Adrenal gland (tissue), 9 donors: ENCODE measurements at regions not wholly inside any gene's neighbourhood (a gene's known extent, or its start where the extent isn't known, plus 50 kb on each side); places are given as distances from the start of the nearest gene placed in this dataset.
"Not testable (repeated sequence)": the region's sequence is repeated elsewhere in the genome, so short reads cannot be mapped to it uniquely, and the experiment has no call there.

Source experiments
- DNase-seq, 7 donors: peaks; one replicate each; pipeline ENCODE4 v3.0.0-alpha.2; 2019 to 2020
- H3K27ac ChIP-seq, 5 donors: fragments of 200-600 bp; sonication (generic) in 4 of 5; 1 replicate in 3 of 5; 2 replicates in 2 of 5; pipeline versions ENCODE4 v1.5.1 to v1.8.0; 2016 to 2020; ENCODE audit warnings: mild to moderate bottlenecking in 1 of 5
- H3K27me3 ChIP-seq: fragments of 200-600 bp; 2 replicates; pipeline ENCODE4 v1.8.0; 2021
- H3K36me3 ChIP-seq, 2 donors: fragments of 200-600 bp; replicated peaks in 1 of 2; 1 replicate in 1 of 2; 2 replicates in 1 of 2; pipeline versions ENCODE4 v1.5.1 to v1.8.0; 2018 to 2022
- H3K4me1 ChIP-seq, 2 donors: fragments of 200-600 bp; replicated peaks in 1 of 2; 1 replicate in 1 of 2; 2 replicates in 1 of 2; pipeline versions ENCODE4 v1.5.1 to v1.8.0; 2018 to 2021
- H3K4me3 ChIP-seq, 4 donors: fragments of 200-600 bp; sonication (generic) in 3 of 4; one replicate each; pipeline ENCODE4 v1.5.1; 2016 to 2018
- H3K9me3 ChIP-seq, 3 donors: fragments of 200-600 bp; sonication (generic) in 1 of 3; replicated peaks in 1 of 3; 1 replicate in 2 of 3; 2 replicates in 1 of 3; pipeline versions ENCODE4 v1.5.1 to v1.8.0; 2016 to 2021
- CTCF ChIP-seq, 6 experiments: fragments of 450-650 bp in 4 of 6; fragments of 200-600 bp in 2 of 6; sonication (generic) in 1 of 6; IDR thresholded peaks; 1 replicate in 5 of 6; 2 replicates in 1 of 6; pipeline versions ENCODE4 v1.5.1 to v1.8.0; 2016 to 2021; ENCODE audit warnings: antibody characterized with exemption in 6 of 6, mild to moderate bottlenecking in 2 of 6, moderate library complexity in 1 of 6
- POLR2A ChIP-seq, 2 donors: fragments of 450-650 bp; IDR thresholded peaks; one replicate each; pipeline ENCODE4 v1.6.1; 2017; ENCODE audit warnings: antibody characterized with exemption in 2 of 2, mild to moderate bottlenecking in 2 of 2, moderate library complexity in 1 of 2
- WGBS, 4 donors: extraction: QIAGEN DNeasy Blood & Tissue Kit in 2 of 4; methylation state at CpG; one replicate each; pipeline versions ENCODE4 v1.1.5 to v1.1.7; 2013 to 2017; 5-methylcytosine and 5-hydroxymethylcytosine counted together
- intact Hi-C, 2 donors: fragments of 100-400 bp; cut with DNase I; formaldehyde crosslinking; loops; one replicate each; pipeline versions ENCODE4 v1.14.1 to v1.15.0; 2022 to 2023
- donor health status: healthy with polysubstance abuse.
- donor health status: Bipolar disorder and iron deficiency.
- donor health status: DM: yes; HTN: yes; CAD: no.
- donor health status: DM: no; HTN: no; CAD: no.
- donor health status: DM: no; HTN: no; CAD: no.

GRCh38 chr22:25281675-25282345 is 62.4 kb downstream of the CRYBB2 start:
- Histone ChIP-seq H3K27me3 (peaks cover 41% of the 10 kb centered on the region), H3K4me3 (no peak overlapping the region), H3K27ac (no peak overlapping the region), H3K4me1 (no peaks in the 10 kb centered on the region), H3K36me3 (no peaks in the 10 kb centered on the region), H3K9me3 (no peaks in the 10 kb centered on the region)
- no peak for DNase-seq
- TF ChIP-seq CTCF (IDR thresholded peaks at IDR 0.05) (no peak), POLR2A (IDR thresholded peaks at IDR 0.05) (no peak)
- intact Hi-C loops: no loop called here
- 13 to 21% (median 13%) methylated on average over 12 to 26 of the region's 26 CpGs for WGBS, 4 donors

- Histone ChIP-seq H3K27ac (no peak overlapping the region), H3K4me1 (no peaks in the 10 kb centered on the region), H3K36me3 (no peaks in the 10 kb centered on the region), H3K4me3 (no peak overlapping the region), H3K27me3 (peaks cover 41% of the 10 kb centered on the region), H3K9me3 (no peaks in the 10 kb centered on the region)
- DNase-seq: no peak
- 0 to 1% (median 1%) methylated on average over 4 to 17 of the region's 17 CpGs for WGBS, 4 donors
- intact Hi-C loops: no loop called here
- TF ChIP-seq CTCF (IDR thresholded peaks at IDR 0.05) (no peak), POLR2A (IDR thresholded peaks at IDR 0.05) (no peak)
Measured at GRCh38 chr22:25282346-25282670, 62.9 kb downstream of the CRYBB2 start.

- H3K9me3 ChIP-seq: no peaks in the 10 kb centered on the region
- DNase-seq: no peak
- H3K27ac ChIP-seq: no peak overlapping the region
- no peaks in the 10 kb centered on the region for H3K4me1 ChIP-seq
- no peak overlapping the region for H3K4me3 ChIP-seq
- no peaks in the 10 kb centered on the region for H3K36me3 ChIP-seq
- TF ChIP-seq POLR2A (IDR thresholded peaks at IDR 0.05) (no peak), CTCF (IDR thresholded peaks at IDR 0.05) (no peak)
- intact Hi-C loops: no loop called here
- H3K27me3 ChIP-seq: peaks cover 41% of the 10 kb centered on the region
- WGBS, 4 donors: 0 to 7% (median 2%) methylated on average over 4 to 91 of the region's 91 CpGs
Measured at GRCh38 chr22:25282671-25283561, 63.5 kb downstream of the CRYBB2 start.

GRCh38 chr22:25288481-25288880 is 69.0 kb downstream of the CRYBB2 start:
- H3K4me1 ChIP-seq, H3K4me3 ChIP-seq, intact Hi-C loops, H3K36me3 ChIP-seq, DNase-seq, H3K9me3 ChIP-seq, H3K27ac ChIP-seq: not testable (repeated sequence)
- peaks cover 18% of the 10 kb centered on the region for H3K27me3 ChIP-seq
- WGBS, 4 donors: 64 to 90% (median 84%) methylated on average over 2 to 5 of the region's 5 CpGs

GRCh38 chr22:25301912-25302311 is 82.5 kb downstream of the CRYBB2 start:
- H3K9me3 ChIP-seq, intact Hi-C loops, H3K27ac ChIP-seq, H3K4me1 ChIP-seq, H3K27me3 ChIP-seq, H3K4me3 ChIP-seq, H3K36me3 ChIP-seq, DNase-seq: not testable (repeated sequence)
- WGBS, 4 donors: 33 to 92% (median 74%) methylated on average over 1 to 4 of the region's 4 CpGs

GRCh38 chr22:25309586-25309985 is 90.1 kb downstream of the CRYBB2 start:
- DNase-seq, H3K27ac ChIP-seq, H3K36me3 ChIP-seq, H3K4me3 ChIP-seq, H3K4me1 ChIP-seq, H3K9me3 ChIP-seq, H3K27me3 ChIP-seq, intact Hi-C loops: not testable (repeated sequence)
- 58 to 69% (median 66%) methylated on average over 1 to 2 of the region's 4 CpGs for WGBS, 4 donors

- WGBS, 4 donors: 58 to 86% (median 58%) methylated on average over 1 to 2 of the region's 5 CpGs; no CpG with 5 or more reads in 1 of the 4 donors
- not testable (repeated sequence) for DNase-seq
Measured at GRCh38 chr22:25311924-25312323, 92.5 kb downstream of the CRYBB2 start.

More at GRCh38 chr22:25311924-25312323, 92.5 kb downstream of the CRYBB2 start:
- H3K27me3 ChIP-seq, H3K4me1 ChIP-seq, intact Hi-C loops, H3K36me3 ChIP-seq, H3K4me3 ChIP-seq, H3K9me3 ChIP-seq, H3K27ac ChIP-seq: not testable (repeated sequence)
